H9 (cell line): ENCODE measurements at regions not wholly inside any gene's neighbourhood (a gene's known extent, or its start where the extent isn't known, plus 50 kb on each side); places are given as distances from the start of the nearest gene placed in this dataset.

Experiments
- DNase-seq: peaks from one replicate; pipeline ENCODE4 v3.0.0-alpha.2; 2017
- H2AFZ ChIP-seq: one replicate; pipeline ENCODE4 v1.6.1; 2013; ENCODE audit warnings: mild to moderate bottlenecking, low read length, control low read depth, moderate library complexity
- H2AK5ac ChIP-seq: 2 replicates; pipeline ENCODE4 v1.6.1; 2013; ENCODE audit warnings: low read length, control low read depth, mixed read lengths; ENCODE audit not compliant: insufficient read length
- H2BK120ac ChIP-seq: one replicate; pipeline ENCODE4 v1.6.1; 2013; ENCODE audit warnings: low read depth, mild to moderate bottlenecking, low read length, control low read depth, inconsistent platforms; ENCODE audit not compliant: poor library complexity, severe bottlenecking
- H2BK12ac ChIP-seq: 2 replicates; pipeline ENCODE4 v1.6.1; 2013; ENCODE audit warnings: low read length, control low read depth, mixed read lengths, low read depth; ENCODE audit not compliant: insufficient read length
- H2BK15ac ChIP-seq: 2 replicates; pipeline ENCODE4 v1.6.1; 2013; ENCODE audit warnings: low read depth, low read length, control low read depth
- H2BK20ac ChIP-seq: one replicate; pipeline ENCODE4 v1.6.1; 2013; ENCODE audit warnings: low read depth, mild to moderate bottlenecking, low read length, control low read depth, inconsistent platforms; ENCODE audit not compliant: poor library complexity, severe bottlenecking
- H2BK5ac ChIP-seq: 2 replicates; pipeline ENCODE4 v1.6.1; 2013; ENCODE audit warnings: low read length, control low read depth, mixed read lengths; ENCODE audit not compliant: insufficient read length
- H3K14ac ChIP-seq: 2 replicates; pipeline ENCODE4 v1.6.1; 2013; ENCODE audit warnings: low read length, control low read depth; ENCODE audit not compliant: insufficient read depth
- H3K18ac ChIP-seq: 2 replicates; pipeline ENCODE4 v1.6.1; 2013; ENCODE audit warnings: low read depth, mild to moderate bottlenecking, mixed read lengths, low read length, control low read depth; ENCODE audit not compliant: insufficient read length
- H3K23ac ChIP-seq: 2 replicates; pipeline ENCODE4 v1.6.1; 2013; ENCODE audit warnings: low read length, control low read depth, mixed read lengths, low read depth; ENCODE audit not compliant: insufficient read length
- H3K23me2 ChIP-seq: 2 replicates; pipeline ENCODE4 v1.6.1; 2013; ENCODE audit warnings: low read depth, mild to moderate bottlenecking, mixed read lengths, low read length, control low read depth; ENCODE audit not compliant: insufficient read length, poor library complexity, severe bottlenecking
- H3K27ac ChIP-seq: 2 replicates; pipeline ENCODE4 v1.5.1; 2013; ENCODE audit warnings: low read length, control low read depth, mixed read lengths, low read depth; ENCODE audit not compliant: insufficient read length
- H3K27me3 ChIP-seq: 2 replicates; pipeline ENCODE4 v1.6.1; 2013; ENCODE audit warnings: low read length, control low read depth, inconsistent platforms; ENCODE audit not compliant: insufficient read depth
- H3K4ac ChIP-seq: 2 replicates; pipeline ENCODE4 v1.6.1; 2013; ENCODE audit warnings: low read depth, mild to moderate bottlenecking, control low read depth, inconsistent platforms, low read length, moderate library complexity
- H3K4me1 ChIP-seq: 2 replicates; pipeline ENCODE4 v1.6.1; 2013; ENCODE audit warnings: low read length, control low read depth, inconsistent platforms; ENCODE audit not compliant: insufficient read depth
- H3K4me2 ChIP-seq: 2 replicates; pipeline ENCODE4 v1.6.1; 2013; ENCODE audit warnings: low read length, control low read depth, mixed read lengths; ENCODE audit not compliant: insufficient read length, insufficient read depth
- H3K56ac ChIP-seq: 2 replicates; pipeline ENCODE4 v1.6.1; 2013; ENCODE audit warnings: low read depth, mild to moderate bottlenecking, mixed read lengths, low read length, control low read depth; ENCODE audit not compliant: insufficient read length
- H3K79me1 ChIP-seq: 2 replicates; pipeline ENCODE4 v1.6.1; 2013; ENCODE audit warnings: low read depth, mild to moderate bottlenecking, moderate library complexity, low read length, control low read depth, inconsistent platforms; ENCODE audit not compliant: insufficient read depth, poor library complexity, severe bottlenecking
- H3K79me2 ChIP-seq: 2 replicates; pipeline ENCODE4 v1.6.1; 2013; ENCODE audit warnings: low read length, control low read depth, inconsistent platforms; ENCODE audit not compliant: insufficient read depth
- H3K9ac ChIP-seq: 2 replicates; pipeline ENCODE4 v1.6.1; 2013; ENCODE audit warnings: low read length, control low read depth, mixed read lengths; ENCODE audit not compliant: insufficient read length; ENCODE audit errors: extremely low read depth
- H3K9me3 ChIP-seq: one replicate; pipeline ENCODE4 v1.6.1; 2013; ENCODE audit warnings: low read depth, low read length, inconsistent platforms; ENCODE audit not compliant: control insufficient read depth
- H3T11ph ChIP-seq: one replicate; pipeline ENCODE4 v1.6.1; 2013; ENCODE audit warnings: mild to moderate bottlenecking, low read length, control low read depth, inconsistent platforms
- H4K20me1 ChIP-seq: one replicate; pipeline ENCODE4 v1.6.1; 2013; ENCODE audit not compliant: control insufficient read depth, insufficient read length, insufficient read depth
- H4K5ac ChIP-seq: 2 replicates; pipeline ENCODE4 v1.6.1; 2013; ENCODE audit warnings: low read depth, mild to moderate bottlenecking, mixed read lengths, low read length, control low read depth; ENCODE audit not compliant: insufficient read length
- H4K8ac ChIP-seq: replicated peaks from 2 replicates; pipeline ENCODE4 v1.6.1; 2013; ENCODE audit warnings: low read length, control low read depth, mixed read lengths, low read depth; ENCODE audit not compliant: insufficient read length
- H4K91ac ChIP-seq: 2 replicates; pipeline ENCODE4 v1.6.1; 2013; ENCODE audit warnings: low read depth, mild to moderate bottlenecking, moderate library complexity, mixed read lengths, low read length, control low read depth; ENCODE audit not compliant: insufficient read length
- H3K27ac Mint-ChIP-seq, 3 experiments: 2 replicates in 2 of 3; 3 replicates in 1 of 3; pipeline ENCODE4 v1.8.0; 2020 to 2021; ENCODE audit warnings: mixed read lengths in 3 of 3, mild to moderate bottlenecking in 1 of 3, moderate library complexity in 1 of 3
- H3K27me3 Mint-ChIP-seq: 2 replicates; pipeline ENCODE4 v1.8.0; 2021; ENCODE audit warnings: low read depth, mild to moderate bottlenecking, moderate library complexity, mixed read lengths
- H3K36me3 Mint-ChIP-seq, 3 experiments: 2 replicates in 2 of 3; 3 replicates in 1 of 3; pipeline ENCODE4 v1.8.0; 2020 to 2021; ENCODE audit warnings: low read depth in 3 of 3, mixed read lengths in 3 of 3; ENCODE audit not compliant: insufficient read depth in 1 of 3
- H3K4me1 Mint-ChIP-seq, 2 experiments: 2 replicates each; pipeline ENCODE4 v1.8.0; 2020; ENCODE audit warnings: mixed read lengths in 2 of 2
- H3K4me3 Mint-ChIP-seq, 2 experiments: 2 replicates in 1 of 2; 3 replicates in 1 of 2; pipeline ENCODE4 v1.8.0; 2020 to 2021; ENCODE audit warnings: mild to moderate bottlenecking in 2 of 2, mixed read lengths in 2 of 2, moderate library complexity in 1 of 2
- H3K9me3 Mint-ChIP-seq, 2 experiments: 2 replicates in 1 of 2; 3 replicates in 1 of 2; pipeline ENCODE4 v1.8.0; 2020; ENCODE audit warnings: mild to moderate bottlenecking in 2 of 2, mixed read lengths in 2 of 2, moderate library complexity in 1 of 2
- TF ChIP-seq, protein P1 (sequence below): fragments of 200-600 bp; sonication (generic); conservative IDR thresholded peaks from 3 replicates; pipeline ENCODE4 v1.8.0; 2021; ENCODE audit warnings: antibody characterized with exemption, mild to moderate bottlenecking

DNA sequence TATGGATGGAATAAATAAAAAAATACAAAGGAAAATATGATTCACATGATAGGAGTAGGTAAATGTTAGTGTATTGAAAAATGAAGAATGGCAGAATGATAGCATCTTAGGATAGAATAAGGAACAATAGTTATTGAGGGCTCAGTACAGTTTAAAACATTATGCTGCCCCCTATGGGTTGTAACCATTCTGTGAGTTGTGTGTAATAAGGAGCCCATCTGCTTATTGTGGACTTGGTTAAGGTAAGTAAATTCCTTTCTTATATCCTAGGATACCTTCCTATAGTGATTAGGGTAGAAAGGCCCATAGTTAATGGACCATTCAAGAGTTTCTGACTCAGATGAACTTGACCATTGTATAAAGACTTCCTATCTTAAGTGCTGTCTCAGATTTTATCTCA is 195.8 kb downstream of the PDHA2 start:
- H3K27me3 Mint-ChIP-seq = no peaks in the 10 kb centered on the region
- Histone ChIP-seq H3K79me1 (no peaks in the 10 kb centered on the region), H2AFZ (no peak overlapping the region), H4K5ac (no peak overlapping the region), H3K4me2 (no peak overlapping the region), H3K23me2 (no peaks in the 10 kb centered on the region), H2BK5ac (no peak overlapping the region), H4K91ac (no peak overlapping the region), H3K27ac (no peak overlapping the region), H3K9ac (no peak overlapping the region), H3K18ac (no peak overlapping the region), H3K27me3 (no peaks in the 10 kb centered on the region), H2BK15ac (no peak overlapping the region), H3K9me3 (no peaks in the 10 kb centered on the region), H4K20me1 (no peaks in the 10 kb centered on the region), H3K56ac (no peak overlapping the region), H2BK20ac (no peak overlapping the region), H3T11ph (no peak overlapping the region), H3K14ac (no peak overlapping the region), H3K79me2 (no peaks in the 10 kb centered on the region), H2AK5ac (no peak overlapping the region), H4K8ac (no peak overlapping the region), H3K23ac (no peak overlapping the region), H3K4ac (no peak overlapping the region), H3K4me1 (no peaks in the 10 kb centered on the region), H2BK12ac (no peak overlapping the region), H2BK120ac (no peak overlapping the region)
- H3K9me3 Mint-ChIP-seq = peaks cover 0 to 3% of the 10 kb centered on the region in 2 experiments; a peak in 3 of 5 replicates
- no peak for DNase-seq
- H3K4me1 Mint-ChIP-seq = no peaks in the 10 kb centered on the region
- TF ChIP-seq, protein P1, sequence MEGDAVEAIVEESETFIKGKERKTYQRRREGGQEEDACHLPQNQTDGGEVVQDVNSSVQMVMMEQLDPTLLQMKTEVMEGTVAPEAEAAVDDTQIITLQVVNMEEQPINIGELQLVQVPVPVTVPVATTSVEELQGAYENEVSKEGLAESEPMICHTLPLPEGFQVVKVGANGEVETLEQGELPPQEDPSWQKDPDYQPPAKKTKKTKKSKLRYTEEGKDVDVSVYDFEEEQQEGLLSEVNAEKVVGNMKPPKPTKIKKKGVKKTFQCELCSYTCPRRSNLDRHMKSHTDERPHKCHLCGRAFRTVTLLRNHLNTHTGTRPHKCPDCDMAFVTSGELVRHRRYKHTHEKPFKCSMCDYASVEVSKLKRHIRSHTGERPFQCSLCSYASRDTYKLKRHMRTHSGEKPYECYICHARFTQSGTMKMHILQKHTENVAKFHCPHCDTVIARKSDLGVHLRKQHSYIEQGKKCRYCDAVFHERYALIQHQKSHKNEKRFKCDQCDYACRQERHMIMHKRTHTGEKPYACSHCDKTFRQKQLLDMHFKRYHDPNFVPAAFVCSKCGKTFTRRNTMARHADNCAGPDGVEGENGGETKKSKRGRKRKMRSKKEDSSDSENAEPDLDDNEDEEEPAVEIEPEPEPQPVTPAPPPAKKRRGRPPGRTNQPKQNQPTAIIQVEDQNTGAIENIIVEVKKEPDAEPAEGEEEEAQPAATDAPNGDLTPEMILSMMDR = peak; percentile 79
- no peak overlapping the region for H3K4me3 Mint-ChIP-seq
- no peak overlapping the region for H3K27ac Mint-ChIP-seq
- H3K36me3 Mint-ChIP-seq = peaks cover 2 to 4% (median 2%) of the 10 kb centered on the region in 3 experiments; a peak in 4 of 7 replicates
